Calu3 (cell line): ENCODE measurements at regions not wholly inside any gene's neighbourhood (a gene's known extent, or its start where the extent isn't known, plus 50 kb on each side); places are given as distances from the start of the nearest gene placed in this dataset.

ENCODE experiments used
- BruUV-seq: library from RNA; stranded (reverse); fragments of 400-500 nt; replicated peaks from 2 replicates; lab custom pipeline; 2021; lab: Mats Ljungman, UMichigan
- CTCF ChIA-PET: fragments of 300-600 bp; sonication (Branson Sonifier 250); formaldehyde crosslinking; loops from one replicate; lab custom pipeline; 2022; ENCODE audit warnings: antibody characterized with exemption; lab: Charles Lee
- DNase-seq: peaks from one replicate; pipeline ENCODE4 v3.0.0; 2022
- H3K27ac Mint-ChIP-seq: one replicate; pipeline ENCODE4 v1.8.0; 2022; ENCODE audit warnings: mixed read lengths; ENCODE audit not compliant: unreplicated experiment
- H3K27me3 Mint-ChIP-seq: one replicate; pipeline ENCODE4 v1.8.0; 2022; ENCODE audit warnings: mixed read lengths; ENCODE audit not compliant: unreplicated experiment
- H3K36me3 Mint-ChIP-seq: one replicate; pipeline ENCODE4 v1.8.0; 2022; ENCODE audit warnings: mild to moderate bottlenecking, moderate library complexity, mixed read lengths; ENCODE audit not compliant: insufficient read depth, unreplicated experiment
- H3K4me1 Mint-ChIP-seq: one replicate; pipeline ENCODE4 v1.8.0; 2022; ENCODE audit warnings: mild to moderate bottlenecking, low read depth, mixed read lengths; ENCODE audit not compliant: unreplicated experiment
- H3K4me3 Mint-ChIP-seq: one replicate; pipeline ENCODE4 v1.8.0; 2022; ENCODE audit warnings: mild to moderate bottlenecking, low read depth, moderate library complexity, mixed read lengths; ENCODE audit not compliant: unreplicated experiment
- H3K9me3 Mint-ChIP-seq: one replicate; pipeline ENCODE4 v1.8.0; 2022; ENCODE audit warnings: low read depth, mixed read lengths; ENCODE audit not compliant: unreplicated experiment
- CTCF ChIP-seq: fragments of 200-600 bp; IDR thresholded peaks from one replicate; pipeline ENCODE4 v1.8.0; 2022; ENCODE audit warnings: antibody characterized with exemption; ENCODE audit not compliant: unreplicated experiment
- intact Hi-C: fragments of 100-400 bp; cut with micrococcal nuclease; formaldehyde crosslinking; loops from one replicate; pipeline ENCODE4 v1.10.0; 2022; ENCODE audit not compliant: unreplicated experiment

- no peaks in the 10 kb centered on the region for H3K36me3 Mint-ChIP-seq
- DNase-seq, result no peak
- peaks cover 4% of the 10 kb centered on the region for H3K9me3 Mint-ChIP-seq
- CTCF ChIA-PET, result interaction anchor here (0.6 to 1.3 kb wide), 4 partner anchors 8 to 89 kb away, joined by 3 read pairs; no protein-coding TSS in a partner anchor
- peaks cover 18% of the 10 kb centered on the region for H3K27me3 Mint-ChIP-seq
- H3K4me3 Mint-ChIP-seq, result no peak overlapping the region
- peaks cover 34% of the 10 kb centered on the region for H3K4me1 Mint-ChIP-seq
- TF ChIP-seq CTCF, result no peak
- peak overlapping the region; percentile 48 for H3K27ac Mint-ChIP-seq
- BruUV-seq, result no TSS peak
- intact Hi-C loops, result no loop called here
Observed at GRCh38 chr12:64997858-64998257, 123.2 kb downstream of the WIF1 start.

- H3K36me3 Mint-ChIP-seq, result no peaks in the 10 kb centered on the region
- peaks cover 34% of the 10 kb centered on the region for H3K4me1 Mint-ChIP-seq
- H3K27ac Mint-ChIP-seq, result peak overlapping the region; percentile 44
- CTCF ChIA-PET, result interaction anchor here (0.7 to 1.3 kb wide), 4 partner anchors 9 to 108 kb away, joined by 3 to 4 read pairs (median 3); no protein-coding TSS in a partner anchor
- TF ChIP-seq CTCF, result no peak
- no TSS peak for BruUV-seq
- H3K4me3 Mint-ChIP-seq, result no peak overlapping the region
- intact Hi-C loops, result no loop called here
- H3K27me3 Mint-ChIP-seq, result peaks cover 25% of the 10 kb centered on the region
- peak; percentile 27 for DNase-seq
- H3K9me3 Mint-ChIP-seq, result peaks cover 4% of the 10 kb centered on the region
Observed at GRCh38 chr12:64998371-64999147, 122.5 kb downstream of the WIF1 start.

- CTCF ChIA-PET, result interaction anchor here (1.1 to 1.3 kb wide), 2 partner anchors 14 to 108 kb away, joined by 3 to 4 read pairs; no protein-coding TSS in a partner anchor
- Mint-ChIP-seq H3K4me3 (no peak overlapping the region), H3K4me1 (peaks cover 34% of the 10 kb centered on the region), H3K27me3 (peaks cover 30% of the 10 kb centered on the region), H3K36me3 (no peaks in the 10 kb centered on the region), H3K27ac (peak overlapping the region; percentile 44), H3K9me3 (peaks cover 4% of the 10 kb centered on the region)
- no TSS peak for BruUV-seq
- intact Hi-C loops, result no loop called here
- TF ChIP-seq CTCF, result no peak
- no peak for DNase-seq
Observed at GRCh38 chr12:64999148-64999425, 122.0 kb downstream of the WIF1 start.
